K562 (cell line): ENCODE measurements at regions not wholly inside any gene's neighbourhood (a gene's known extent, or its start where the extent isn't known, plus 50 kb on each side); places are given as distances from the start of the nearest gene placed in this dataset.
"Not testable (repeated sequence)": the region's sequence is repeated elsewhere in the genome, so short reads cannot be mapped to it uniquely, and the experiment has no call there.

Experiments used
- ATAC-seq: fragments of 200-7000 bp; cut with Tn5 transposase; 3 replicates; pipeline ENCODE4 v1.9.1; 2020; ENCODE audit warnings: moderate library complexity
- BruUV-seq: library from RNA; stranded (reverse); fragments of 400-500 nt; replicated peaks from 2 replicates; lab custom pipeline; 2021; lab: Mats Ljungman, UMichigan
- CTCF ChIA-PET: fragments of 300-600 bp; formaldehyde crosslinking; extraction: SDS; loops from one replicate; lab custom pipeline; 2021; ENCODE audit warnings: low intra/inter-chr PET ratio; lab: Yijun Ruan, JAX
- POLR2A ChIA-PET: fragments of 300-600, 350-650 bp; sonication (Branson Sonifier 250); formaldehyde crosslinking; extraction: SDS; loops from one replicate; lab custom pipeline; 2021; ENCODE audit warnings: antibody characterized with exemption, inconsistent platforms; lab: Yijun Ruan, JAX
- DNase-seq, 4 experiments: peaks; one replicate each; pipeline versions ENCODE4 v3.0.0 to v3.0.0-alpha.2; 2011 to 2018; ENCODE audit warnings: low spot score in 3 of 4, mixed read lengths in 3 of 4; ENCODE audit errors: extremely low read depth in 1 of 4
- FAIRE-seq: peaks from 2 replicates; lab custom pipeline; 2011; peaks lifted over from hg19 to GRCh38; lab: Jason Lieb, UNC
- H2AFZ ChIP-seq: 2 replicates; pipeline ENCODE4 v1.6.0; 2011; ENCODE audit warnings: low read depth, low read length, control low read depth, inconsistent platforms
- H3K27ac ChIP-seq: fragments of 200-600 bp; 3 replicates; pipeline ENCODE4 v1.8.0; 2011; ENCODE audit warnings: low read depth, mild to moderate bottlenecking, control low read depth, inconsistent platforms, low read length, moderate library complexity, mixed read lengths; ENCODE audit errors: extremely low read depth
- H3K27me3 ChIP-seq, 2 experiments: fragments of 300-600 bp in 1 of 2; 2 replicates in 1 of 2; 3 replicates in 1 of 2; pipeline versions ENCODE4 v1.6.0 to v1.8.0; 2011; ENCODE audit warnings: inconsistent platforms in 2 of 2, low read length in 2 of 2, mild to moderate bottlenecking in 1 of 2, mixed read lengths in 1 of 2, moderate library complexity in 1 of 2; ENCODE audit not compliant: control insufficient read depth in 2 of 2, insufficient read depth in 2 of 2
- H3K36me3 ChIP-seq: fragments of 300-600 bp; 3 replicates; pipeline ENCODE4 v1.8.0; 2011; ENCODE audit warnings: mild to moderate bottlenecking, low read length, inconsistent platforms; ENCODE audit not compliant: control insufficient read depth, insufficient read depth
- H3K4me1 ChIP-seq, 2 experiments: fragments of 200-600 bp in 1 of 2; replicated peaks in 1 of 2; 2 replicates in 1 of 2; 3 replicates in 1 of 2; pipeline versions ENCODE4 v1.5.1 to v1.8.0; 2011; ENCODE audit warnings: inconsistent platforms in 2 of 2, low read length in 2 of 2, mild to moderate bottlenecking in 1 of 2, mixed read lengths in 1 of 2, moderate library complexity in 1 of 2; ENCODE audit not compliant: control insufficient read depth in 2 of 2, insufficient read depth in 2 of 2
- H3K4me2 ChIP-seq: 2 replicates; pipeline ENCODE4 v1.6.1; 2011; ENCODE audit warnings: low read length, control low read depth, inconsistent platforms, mixed read lengths; ENCODE audit not compliant: insufficient read depth
- H3K4me3 ChIP-seq: fragments of 200-600 bp; sonication (generic), shearing (Covaris generic); 2 replicates; pipeline ENCODE4 v1.5.1; 2016; ENCODE audit warnings: control low read depth, inconsistent platforms
- H3K79me2 ChIP-seq: fragments of 200-600 bp; 3 replicates; pipeline ENCODE4 v1.8.0; 2011; ENCODE audit warnings: low read length, inconsistent platforms; ENCODE audit not compliant: control insufficient read depth, insufficient read depth
- H3K9ac ChIP-seq, 2 experiments: 2 replicates each; pipeline versions ENCODE4 v1.6.0 to v1.6.1; 2011; ENCODE audit warnings: low read depth in 2 of 2, low read length in 2 of 2, control low read depth in 1 of 2, inconsistent platforms in 1 of 2, mild to moderate bottlenecking in 1 of 2, mixed read lengths in 1 of 2; ENCODE audit not compliant: insufficient read depth in 1 of 2
- H3K9me1 ChIP-seq: one replicate; pipeline ENCODE4 v1.6.0; 2011; ENCODE audit warnings: inconsistent platforms, mild to moderate bottlenecking, low read length, moderate library complexity; ENCODE audit not compliant: control insufficient read depth, insufficient read depth
- H3K9me3 ChIP-seq: replicated peaks from 2 replicates; pipeline ENCODE4 v1.5.1; 2011; ENCODE audit warnings: low read depth, low read length, inconsistent platforms; ENCODE audit not compliant: control insufficient read depth, insufficient read depth
- H4K20me1 ChIP-seq: replicated peaks from 2 replicates; pipeline ENCODE4 v1.6.1; 2011; ENCODE audit warnings: low read length, inconsistent platforms, mixed read lengths; ENCODE audit not compliant: control insufficient read depth, insufficient read depth
- CLOCK ChIP-seq: fragments of 250-450 bp; sonication (Bioruptor Pico); IDR thresholded peaks from 2 replicates; pipeline ENCODE4 v1.4.0; 2020; ENCODE audit warnings: mild to moderate bottlenecking, moderate library complexity, borderline replicate concordance
- ILF3 ChIP-seq: fragments of 450-650 bp; IDR thresholded peaks from 2 replicates; pipeline ENCODE4 v1.6.1; 2018; ENCODE audit warnings: antibody characterized with exemption, mild to moderate bottlenecking, moderate library complexity, borderline replicate concordance
- MCM3 ChIP-seq: fragments of 450-650 bp; IDR thresholded peaks from 2 replicates; pipeline ENCODE4 v1.6.1; 2016
- WGBS: fragments of 100-300 bp; shearing (Covaris generic); methylation state at CpG from one replicate; pipeline ENCODE4 v1.1.6; 2016; ENCODE audit warnings: low coverage, mixed read lengths; ENCODE audit not compliant: insufficient coverage; ENCODE audit errors: missing lambda C conversion rate; 5-methylcytosine and 5-hydroxymethylcytosine counted together
- in situ Hi-C: fragments of 300-500 bp; cut with MboI; formaldehyde crosslinking; loops from 4 replicates; pipeline ENCODE4 v1.15.0; 2018; ENCODE audit warnings: inconsistent platforms, mixed read lengths
- intact Hi-C: fragments of 100-400 bp; cut with micrococcal nuclease; formaldehyde crosslinking; loops from 2 replicates; pipeline ENCODE4 v1.14.2; 2022

- no TSS peak for BruUV-seq
- FAIRE-seq (no peak), ATAC-seq (no peak), DNase-seq (no peak)
- Histone ChIP-seq H3K36me3 (no peaks in the 10 kb centered on the region), H3K79me2 (no peaks in the 10 kb centered on the region), H3K4me1 (no peaks in the 10 kb centered on the region), H3K9me1 (no peaks in the 10 kb centered on the region), H3K4me3 (no peak overlapping the region), H3K4me2 (no peak overlapping the region), H3K9me3 (no peaks in the 10 kb centered on the region), H3K27ac (no peak overlapping the region), H3K27me3 (no peaks in the 10 kb centered on the region), H4K20me1 (no peaks in the 10 kb centered on the region), H3K9ac (no peak overlapping the region), H2AFZ (no peak overlapping the region)
- 0% methylated on average over 3 of the region's 3 CpGs for WGBS
- intact Hi-C loops (no loop called here), in situ Hi-C loops (no loop called here)
- no peak for TF ChIP-seq MCM3
- TF ChIP-seq CLOCK (CRISPR knock-in tag): no peak
- no peak for TF ChIP-seq ILF3
- ChIA-PET CTCF (no interaction called here), POLR2A (no interaction called here)
These were observed 180.0 kb downstream of the C12orf75 start for GRCh38 chr12:105510526-105510925.

DNA sequence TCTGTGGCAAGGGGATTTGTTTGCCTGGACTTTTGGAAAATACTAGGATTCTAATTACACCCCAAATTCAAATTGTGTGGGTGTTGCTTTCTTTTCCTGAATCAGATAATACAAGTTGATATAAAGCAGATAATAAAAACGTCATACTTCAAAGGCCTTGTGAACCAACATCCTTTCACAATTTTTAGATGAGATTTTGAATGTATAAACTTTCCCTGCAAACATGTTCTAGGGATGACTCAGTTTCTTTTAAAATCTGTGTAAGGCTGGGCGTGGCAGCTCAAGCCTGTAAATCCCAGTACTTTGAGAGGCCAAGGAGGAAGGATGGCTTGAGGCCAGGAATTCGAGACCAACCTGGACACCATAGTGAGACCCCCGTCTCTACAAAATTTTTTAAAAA, 182.4 kb downstream of the C12orf75 start:
- H4K20me1 ChIP-seq, H3K4me3 ChIP-seq, ATAC-seq, DNase-seq, H3K9me3 ChIP-seq, H3K9me1 ChIP-seq, in situ Hi-C loops, H3K27me3 ChIP-seq, H3K79me2 ChIP-seq, intact Hi-C loops, CTCF ChIA-PET, BruUV-seq, H2AFZ ChIP-seq, H3K4me2 ChIP-seq, H3K9ac ChIP-seq, H3K4me1 ChIP-seq, H3K27ac ChIP-seq, H3K36me3 ChIP-seq: not testable (repeated sequence)
- WGBS: 0% methylated on average over 4 of the region's 4 CpGs
- FAIRE-seq: peak; percentile 60
- POLR2A ChIA-PET: interaction anchor here (0.5 to 1.0 kb wide), 2 partner anchors 9 kb away, joined by 3 to 4 read pairs; no protein-coding TSS in a partner anchor
